ENCODE measurements at regions not wholly inside any gene's neighbourhood (a gene's known extent, or its start where the extent isn't known, plus 50 kb on each side); places are given as distances from the start of the nearest gene placed in this dataset.

DNA sequence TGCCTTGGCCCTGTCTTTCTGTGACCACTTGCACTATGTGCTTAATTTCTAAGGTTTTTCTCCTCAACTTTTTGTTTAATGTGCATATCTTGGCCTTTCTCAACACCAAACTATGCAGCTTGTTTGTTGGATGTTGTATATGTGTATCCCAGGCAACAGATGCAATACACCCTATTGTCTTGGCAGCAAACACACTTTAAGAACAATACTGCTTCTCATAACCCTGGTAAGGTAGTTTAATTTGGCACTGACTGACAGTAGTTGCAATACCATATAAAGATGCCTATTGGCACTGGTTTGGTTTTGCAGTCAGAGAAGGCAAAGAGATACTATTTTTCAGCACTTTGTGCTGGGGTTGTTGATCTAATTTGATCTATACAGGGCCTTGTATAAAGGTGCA lies 360.7 kb upstream of the CWC22 start:
- DNase-seq (ENCODE audit: low read depth) = no peak
- no peak overlapping the region for H3K4me3 ChIP-seq (ENCODE audit: control insufficient read depth, low read depth, low read length)
- TF ChIP-seq, protein P1, sequence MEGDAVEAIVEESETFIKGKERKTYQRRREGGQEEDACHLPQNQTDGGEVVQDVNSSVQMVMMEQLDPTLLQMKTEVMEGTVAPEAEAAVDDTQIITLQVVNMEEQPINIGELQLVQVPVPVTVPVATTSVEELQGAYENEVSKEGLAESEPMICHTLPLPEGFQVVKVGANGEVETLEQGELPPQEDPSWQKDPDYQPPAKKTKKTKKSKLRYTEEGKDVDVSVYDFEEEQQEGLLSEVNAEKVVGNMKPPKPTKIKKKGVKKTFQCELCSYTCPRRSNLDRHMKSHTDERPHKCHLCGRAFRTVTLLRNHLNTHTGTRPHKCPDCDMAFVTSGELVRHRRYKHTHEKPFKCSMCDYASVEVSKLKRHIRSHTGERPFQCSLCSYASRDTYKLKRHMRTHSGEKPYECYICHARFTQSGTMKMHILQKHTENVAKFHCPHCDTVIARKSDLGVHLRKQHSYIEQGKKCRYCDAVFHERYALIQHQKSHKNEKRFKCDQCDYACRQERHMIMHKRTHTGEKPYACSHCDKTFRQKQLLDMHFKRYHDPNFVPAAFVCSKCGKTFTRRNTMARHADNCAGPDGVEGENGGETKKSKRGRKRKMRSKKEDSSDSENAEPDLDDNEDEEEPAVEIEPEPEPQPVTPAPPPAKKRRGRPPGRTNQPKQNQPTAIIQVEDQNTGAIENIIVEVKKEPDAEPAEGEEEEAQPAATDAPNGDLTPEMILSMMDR (IDR thresholded peaks at IDR 0.05; ENCODE audit: control insufficient read depth, insufficient read depth, low read depth, low read length, missing control alignments) = no peak

DNA sequence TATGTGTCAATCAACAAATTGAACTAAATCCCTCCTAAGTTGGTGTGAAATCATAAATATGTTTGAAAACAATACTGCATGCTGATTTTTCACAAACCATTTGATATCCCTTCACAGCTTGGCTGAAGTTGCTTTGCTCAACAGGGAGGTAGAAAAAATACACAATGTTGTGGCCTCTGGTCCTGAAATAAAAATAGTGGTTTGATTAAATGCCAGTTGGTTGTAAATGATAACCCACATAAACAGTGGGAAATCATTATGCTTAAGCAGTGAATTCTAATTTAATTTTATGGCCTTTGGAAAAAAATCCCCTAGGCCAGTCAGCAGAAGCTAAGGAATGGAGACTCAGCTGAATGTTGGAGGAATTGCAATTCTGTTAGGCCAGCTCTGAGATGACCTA lies 359.4 kb upstream of the CWC22 start:
- DNase-seq (ENCODE audit: low read depth) = peak; percentile 32
- TF ChIP-seq, protein P1 (IDR thresholded peaks at IDR 0.05; ENCODE audit: control insufficient read depth, insufficient read depth, low read depth, low read length, missing control alignments) = no peak
- H3K4me3 ChIP-seq (ENCODE audit: control insufficient read depth, low read depth, low read length) = no peak overlapping the region

DNA sequence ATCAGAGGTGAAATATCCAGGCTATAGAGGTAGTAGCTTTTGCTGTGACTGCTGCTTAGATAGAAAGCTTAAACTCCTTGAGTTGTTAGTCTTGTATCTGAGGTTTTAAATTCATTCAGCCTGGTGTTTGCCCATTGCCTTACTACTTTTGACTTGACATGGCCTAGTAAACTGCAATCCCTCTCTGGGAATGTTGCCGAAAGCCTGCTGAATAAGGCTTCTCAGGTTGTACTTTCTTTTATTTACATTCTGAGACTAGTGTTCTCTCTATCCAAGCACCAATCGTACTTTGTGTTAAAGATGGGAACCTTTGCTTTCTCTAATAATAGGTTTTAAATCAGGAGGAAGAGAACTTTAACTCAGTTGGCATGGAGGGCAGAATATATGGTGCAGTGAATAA lies 357.6 kb upstream of the CWC22 start:
- no peak for DNase-seq (ENCODE audit: low read depth)
- no peak overlapping the region for H3K4me3 ChIP-seq (ENCODE audit: control insufficient read depth, low read depth, low read length)
- TF ChIP-seq, protein P1 (IDR thresholded peaks at IDR 0.05; ENCODE audit: control insufficient read depth, insufficient read depth, low read depth, low read length, missing control alignments) = no peak

DNA sequence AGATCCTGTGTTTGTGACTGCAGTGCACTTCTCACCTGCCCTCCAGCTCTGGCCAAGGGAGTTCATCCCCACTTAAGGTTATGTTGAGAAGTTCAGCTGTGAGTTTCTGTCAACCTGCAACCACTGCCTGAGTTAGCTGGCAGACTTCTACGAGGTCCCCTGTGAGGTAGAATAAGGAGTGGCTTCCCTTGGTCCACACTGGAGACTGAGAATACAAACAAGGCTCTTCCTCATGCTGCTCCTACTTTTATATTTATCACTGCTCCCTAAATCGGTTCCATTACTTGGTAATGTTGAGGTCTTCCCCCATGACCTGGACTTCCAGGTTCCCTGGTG lies 353.2 kb upstream of the CWC22 start:
- no peak for DNase-seq (ENCODE audit: low read depth)
- H3K4me3 ChIP-seq (ENCODE audit: control insufficient read depth, low read depth, low read length) = no peak overlapping the region
- TF ChIP-seq, protein P1 (IDR thresholded peaks at IDR 0.05; ENCODE audit: control insufficient read depth, insufficient read depth, low read depth, low read length, missing control alignments) = no peak

DNA sequence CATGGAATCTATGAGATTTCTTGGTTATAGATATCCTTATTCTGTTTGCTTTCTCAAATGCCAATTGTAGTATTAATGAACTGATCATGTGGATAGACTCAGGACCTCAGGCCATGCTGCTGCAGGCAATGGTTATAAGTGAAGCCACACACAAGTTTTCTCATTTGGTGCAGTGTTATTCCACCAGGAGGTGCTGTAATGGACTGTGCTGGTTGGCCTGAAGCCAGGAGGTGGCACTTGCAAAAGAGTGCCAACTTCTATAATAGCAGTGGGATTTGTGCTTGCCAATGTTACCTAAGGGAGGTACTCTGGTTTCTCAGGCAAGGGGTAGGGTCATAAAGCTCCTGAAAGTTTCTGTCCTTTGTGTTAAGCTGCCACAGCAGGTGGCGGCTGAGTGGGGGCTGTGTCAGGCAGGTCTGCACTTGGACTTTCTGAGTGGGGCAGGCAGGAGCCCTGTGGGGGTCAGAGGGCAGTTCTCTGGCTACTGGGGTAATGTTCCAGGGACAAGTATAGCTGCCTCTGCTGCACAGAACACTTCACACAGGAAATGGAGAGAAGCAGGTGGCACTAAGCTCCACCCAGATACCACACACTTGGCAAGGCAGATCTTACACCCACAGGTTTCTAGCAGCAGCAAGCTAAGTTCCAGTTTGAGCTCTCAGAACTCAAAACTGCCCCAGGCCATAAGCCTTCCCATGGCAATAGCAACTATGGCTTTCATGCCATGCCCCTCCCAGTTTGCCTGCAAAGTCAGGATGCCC lies 352.6 kb upstream of the CWC22 start:
- H3K4me3 ChIP-seq (ENCODE audit: control insufficient read depth, low read depth, low read length) = no peak overlapping the region
- no peak for DNase-seq (ENCODE audit: low read depth)
- TF ChIP-seq, protein P1 (IDR thresholded peaks at IDR 0.05; ENCODE audit: control insufficient read depth, insufficient read depth, low read depth, low read length, missing control alignments) = peak; percentile 7

DNA sequence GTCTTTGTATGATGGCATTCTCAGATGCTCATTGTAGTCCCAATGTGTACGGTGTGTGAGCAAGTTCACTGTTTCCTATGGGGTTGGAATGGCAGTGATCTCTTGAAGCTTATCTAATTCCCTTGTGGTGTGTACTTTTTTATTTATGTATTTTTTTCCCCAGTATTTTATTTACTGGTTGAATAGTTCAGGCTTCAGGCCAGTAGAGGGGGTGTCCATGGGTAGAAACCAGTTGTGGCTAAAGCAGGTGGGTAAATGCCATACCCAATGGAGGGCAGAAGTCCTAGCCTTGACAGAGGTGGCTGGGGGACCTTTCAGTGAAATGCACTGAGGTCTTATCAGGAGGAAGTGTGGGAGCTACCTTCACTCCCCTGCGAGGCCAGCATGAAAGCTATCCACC lies 351.4 kb upstream of the CWC22 start:
- no peak overlapping the region for H3K4me3 ChIP-seq (ENCODE audit: control insufficient read depth, low read depth, low read length)
- TF ChIP-seq, protein P1 (IDR thresholded peaks at IDR 0.05; ENCODE audit: control insufficient read depth, insufficient read depth, low read depth, low read length, missing control alignments) = peak; percentile 8
- DNase-seq (ENCODE audit: low read depth) = no peak
